ENCODE measurements at regions not wholly inside any gene's neighbourhood (a gene's known extent, or its start where the extent isn't known, plus 50 kb on each side); places are given as distances from the start of the nearest gene placed in this dataset.

DNA sequence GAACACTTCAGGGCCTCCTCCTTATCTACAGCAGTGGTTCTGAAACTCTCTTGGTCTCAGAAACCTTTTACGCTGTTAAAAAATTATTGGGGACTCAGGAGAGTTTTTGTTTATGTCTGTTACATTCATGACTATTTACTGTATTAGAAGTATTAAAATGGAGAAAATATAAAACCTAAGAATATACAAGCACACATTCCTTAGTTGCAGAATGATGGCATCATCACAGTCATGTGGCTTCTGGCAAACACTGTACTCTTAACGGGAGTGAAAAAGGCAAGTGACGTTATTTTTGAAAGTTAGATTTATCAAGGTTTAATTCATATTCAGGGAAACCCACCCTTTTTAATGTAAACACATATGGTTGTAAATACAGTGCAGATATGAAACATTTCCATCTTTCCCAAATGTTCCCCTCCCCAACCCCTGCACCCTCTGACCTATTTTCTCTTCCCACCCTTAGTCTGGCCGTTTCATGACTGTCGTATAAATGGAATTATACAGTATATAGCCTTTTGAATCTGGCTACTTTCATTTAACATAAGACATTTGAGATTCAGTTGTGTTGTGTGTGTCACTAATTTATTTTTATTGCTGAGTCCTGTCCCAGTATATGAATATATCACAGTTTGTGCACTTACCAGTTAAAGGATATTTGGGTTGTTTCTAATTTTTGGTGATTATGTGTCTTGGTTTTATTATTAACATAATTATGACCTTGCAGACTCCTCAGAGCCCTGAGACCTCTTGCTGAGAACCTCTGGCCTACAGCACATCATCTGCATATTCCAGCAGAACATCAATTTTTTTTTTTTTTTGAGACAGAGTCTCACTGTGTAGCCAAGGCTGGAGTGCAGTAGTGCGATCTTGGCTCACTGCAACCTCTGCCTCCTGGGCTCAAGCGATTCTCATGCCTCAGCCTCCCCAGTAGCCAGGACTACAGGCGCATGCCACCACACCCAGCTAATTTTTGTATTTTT, 457.0 kb downstream of the PCNX1 start:
- DNase-seq: no peak

DNA sequence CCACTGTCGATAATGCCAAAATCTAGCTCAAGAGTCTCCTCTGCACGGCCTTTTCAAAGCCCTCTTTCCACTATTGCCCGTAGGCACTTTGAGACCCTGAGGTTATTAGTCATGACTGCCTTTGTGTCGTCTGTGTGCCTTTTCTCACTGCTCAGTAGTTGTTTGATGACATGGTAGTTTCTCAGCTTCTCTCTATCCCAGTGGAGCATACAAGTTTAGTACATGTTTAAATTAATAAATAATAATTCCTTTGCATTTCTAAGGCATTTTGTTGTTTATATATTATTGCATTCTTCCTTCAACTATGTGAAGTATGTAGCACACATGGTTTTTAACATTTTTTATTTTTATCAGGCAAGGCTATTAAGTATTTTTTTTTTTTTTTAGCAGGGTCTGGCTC, 458.1 kb downstream of the PCNX1 start:
- DNase-seq: no peak

DNA sequence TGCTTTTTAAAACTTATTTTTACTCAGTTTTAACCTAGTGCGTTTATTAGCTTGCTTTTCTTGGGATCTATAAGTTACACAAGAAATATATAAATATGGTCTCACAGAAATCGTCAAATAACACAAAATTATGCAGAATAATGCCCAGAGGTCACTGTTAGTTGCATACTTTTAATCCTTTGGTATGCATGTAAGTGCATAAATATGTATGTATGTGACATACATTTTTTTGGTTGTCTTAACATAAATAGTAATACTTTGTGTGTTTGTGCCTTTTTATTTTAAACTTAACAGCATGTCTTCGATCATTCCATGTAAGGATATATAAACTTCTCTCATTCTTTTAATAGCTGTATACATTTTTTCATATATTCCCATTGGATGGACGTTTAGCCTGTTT, 459.6 kb downstream of the PCNX1 start:
- no peak for DNase-seq

DNA sequence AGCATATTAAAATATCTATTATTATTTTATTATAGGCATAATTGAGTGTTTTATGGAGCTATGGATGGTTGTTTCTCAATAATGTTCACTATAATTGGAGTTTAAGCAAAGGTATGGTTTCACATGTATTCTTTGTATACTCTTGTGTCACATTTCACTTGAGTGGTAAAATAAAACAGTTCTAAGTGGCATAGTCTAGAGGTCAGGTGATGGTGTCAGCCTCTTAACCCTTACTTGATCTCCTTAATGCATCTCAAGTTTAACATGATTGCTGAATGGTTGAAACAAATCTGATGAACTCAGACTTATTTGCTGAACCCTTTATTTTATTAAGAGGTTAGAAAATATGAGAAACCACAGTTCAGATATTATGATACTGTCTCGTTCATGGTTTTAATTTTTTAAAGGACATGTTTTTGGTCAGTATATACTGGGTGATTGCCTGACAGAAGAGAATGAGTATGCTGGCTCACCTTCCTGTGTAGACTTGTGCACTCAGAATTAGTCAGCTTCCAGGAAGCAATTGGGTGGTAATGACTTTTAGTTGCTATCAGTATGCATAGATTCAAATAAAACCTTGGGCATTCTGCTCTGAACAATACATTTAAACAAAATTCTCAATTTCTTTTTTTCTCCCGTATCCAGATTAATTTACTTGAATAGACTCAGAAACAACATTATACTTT, 464.6 kb downstream of the PCNX1 start:
- peak in 1 of 2 experiments; percentile 25 for DNase-seq

DNA sequence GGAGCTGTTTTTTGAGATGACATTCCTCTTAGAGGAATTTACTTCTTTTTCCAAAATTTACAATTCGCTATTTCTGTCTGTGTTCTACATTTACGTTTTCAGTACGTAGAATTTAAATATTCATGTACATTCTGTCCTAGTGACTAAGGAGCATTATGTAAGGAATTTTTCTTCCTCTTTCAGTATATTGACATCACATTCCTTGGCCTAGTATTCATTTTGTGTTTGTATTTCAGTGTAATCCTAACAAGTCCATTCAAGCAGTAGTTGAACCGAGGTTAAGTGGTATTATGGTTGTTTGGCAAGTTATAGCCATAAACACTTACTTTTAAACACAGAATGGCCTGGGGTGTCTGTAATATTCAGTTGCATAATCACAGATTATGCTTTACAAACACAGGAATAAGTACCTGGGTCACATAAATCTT, 465.2 kb downstream of the PCNX1 start:
- no peak for DNase-seq

DNA sequence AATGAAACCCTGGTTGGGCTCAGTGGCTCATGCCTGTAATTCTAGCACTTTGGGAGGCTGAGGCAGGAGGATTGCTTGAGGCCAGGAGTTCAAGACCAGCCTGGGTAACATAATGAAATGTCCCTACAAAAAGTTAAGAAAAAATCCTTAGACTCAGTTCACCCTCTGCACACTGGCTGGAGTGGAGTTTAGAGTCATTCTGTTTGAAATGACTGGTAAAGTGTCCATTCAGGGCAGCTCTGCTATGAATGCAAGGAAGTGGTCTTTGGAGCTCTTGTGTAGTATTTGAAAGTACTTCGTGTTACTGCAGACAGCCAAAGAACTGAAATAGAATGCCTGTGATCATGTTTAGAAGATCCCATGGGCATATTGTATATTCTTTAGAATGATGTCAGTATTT, 466.5 kb downstream of the PCNX1 start:
- DNase-seq: no peak

DNA sequence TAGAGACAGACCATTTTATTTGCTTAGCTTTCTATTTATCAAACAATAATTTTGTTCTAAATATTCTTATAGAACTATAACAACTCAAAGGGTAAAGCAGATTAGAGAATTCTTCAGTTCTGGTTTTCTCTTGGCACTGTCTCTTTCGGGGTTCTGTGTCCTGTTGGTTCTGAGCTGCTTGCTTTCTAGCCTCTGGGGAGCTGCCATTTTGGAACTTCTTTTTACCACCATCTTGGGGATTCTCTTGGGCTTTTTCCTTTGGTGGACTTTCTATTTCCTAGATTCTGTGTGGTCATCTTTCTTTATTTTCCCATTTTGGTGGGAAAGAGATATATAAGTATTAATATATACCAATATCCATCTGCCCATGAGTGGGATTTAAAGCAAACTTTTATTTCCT, 467.7 kb downstream of the PCNX1 start:
- no peak for DNase-seq

DNA sequence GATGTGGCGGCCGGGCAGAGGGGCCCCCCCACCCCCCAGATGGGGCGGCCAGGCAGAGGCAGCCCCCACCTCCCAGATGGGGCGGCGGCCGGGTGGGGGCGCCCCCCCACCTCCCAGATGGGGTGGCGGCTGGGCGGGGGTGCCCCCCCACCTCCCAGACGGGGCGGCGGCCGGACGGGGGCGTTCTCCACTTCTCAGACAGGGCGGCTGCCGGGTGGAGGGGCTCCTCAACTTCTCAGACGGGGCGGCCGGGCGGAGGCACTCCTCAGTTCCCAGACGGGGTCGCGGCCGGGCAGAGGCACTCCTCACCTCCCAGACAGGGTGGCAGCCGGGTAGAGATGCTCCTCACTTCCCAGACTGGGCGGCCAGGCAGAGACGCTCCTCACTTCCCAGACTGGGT, 469.8 kb downstream of the PCNX1 start:
- DNase-seq: no peak

DNA sequence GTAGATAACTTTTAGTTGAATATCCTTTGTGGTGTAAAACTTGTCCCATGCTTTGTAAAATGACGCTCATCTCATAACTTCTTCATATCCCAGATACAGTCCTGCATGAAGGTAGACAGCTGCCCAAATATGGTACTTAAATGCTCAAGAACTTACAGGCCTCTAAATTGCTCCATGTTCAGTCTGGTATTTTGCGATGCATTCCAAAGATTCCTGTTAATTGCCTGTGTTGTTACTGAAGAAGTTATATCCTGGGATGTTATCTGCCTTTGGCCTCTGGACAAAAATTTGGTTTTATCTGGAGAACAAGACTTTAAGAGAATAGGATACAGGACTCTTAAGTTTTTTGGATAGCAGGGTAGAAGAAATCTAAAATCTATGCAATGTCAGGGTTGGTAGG, 473.0 kb downstream of the PCNX1 start:
- DNase-seq: no peak

DNA sequence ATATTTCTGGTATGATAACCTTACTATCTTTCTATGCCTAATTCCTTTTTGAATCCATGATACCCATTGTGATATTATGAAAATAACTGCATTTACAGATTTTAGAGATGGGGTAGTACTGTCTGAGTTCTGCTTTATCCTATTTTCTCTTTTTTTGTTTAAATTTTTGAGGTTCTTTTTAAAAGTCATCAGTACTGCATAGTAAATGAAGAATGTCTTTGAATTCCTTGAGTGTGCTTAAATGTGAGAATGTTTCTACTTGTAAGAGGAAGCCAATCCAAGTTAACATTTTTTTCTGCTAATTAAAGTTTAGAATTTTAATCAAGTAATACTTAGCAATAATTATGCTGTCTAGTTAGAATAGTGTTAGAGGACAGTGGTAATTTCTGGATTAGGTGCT, 474.6 kb downstream of the PCNX1 start:
- no peak for DNase-seq

DNA sequence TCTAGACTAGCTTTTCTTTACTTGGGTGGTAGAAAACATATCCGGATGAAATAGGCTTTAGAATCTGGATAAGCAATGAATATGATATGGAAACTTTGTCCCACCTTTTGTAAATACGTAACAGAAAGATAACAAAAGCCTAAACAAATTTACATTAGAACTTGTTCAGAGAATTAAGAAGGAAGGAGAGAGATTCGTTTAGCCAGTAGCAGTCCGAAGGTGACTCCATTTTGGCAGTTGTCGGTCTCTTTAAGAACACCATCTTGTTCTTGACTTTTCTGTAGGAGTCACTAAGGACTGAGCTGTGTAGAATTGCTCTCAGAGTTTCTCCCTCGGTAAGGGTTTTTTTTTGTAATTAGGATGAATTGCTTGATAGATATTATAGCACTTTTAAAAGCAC, 475.1 kb downstream of the PCNX1 start:
- no peak for DNase-seq

DNA sequence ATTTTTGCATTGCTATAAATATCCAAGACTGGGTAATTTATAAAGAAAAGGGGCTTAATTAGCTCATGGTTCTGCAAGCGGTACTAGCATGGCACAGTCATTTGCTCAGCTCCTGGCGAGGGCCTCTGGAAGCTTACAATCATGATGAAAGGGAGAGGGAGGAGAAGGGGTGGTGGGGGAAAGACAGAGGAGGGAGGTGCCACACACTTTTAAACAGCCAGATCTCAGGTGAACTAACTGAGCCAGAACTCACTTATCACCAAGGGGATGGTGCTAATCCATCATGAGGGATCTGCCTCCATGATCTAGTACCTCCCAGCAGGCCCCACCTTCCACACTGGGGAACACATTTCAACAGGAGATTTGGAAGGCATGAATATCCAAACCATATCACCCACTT, 476.3 kb downstream of the PCNX1 start:
- no peak for DNase-seq

DNA sequence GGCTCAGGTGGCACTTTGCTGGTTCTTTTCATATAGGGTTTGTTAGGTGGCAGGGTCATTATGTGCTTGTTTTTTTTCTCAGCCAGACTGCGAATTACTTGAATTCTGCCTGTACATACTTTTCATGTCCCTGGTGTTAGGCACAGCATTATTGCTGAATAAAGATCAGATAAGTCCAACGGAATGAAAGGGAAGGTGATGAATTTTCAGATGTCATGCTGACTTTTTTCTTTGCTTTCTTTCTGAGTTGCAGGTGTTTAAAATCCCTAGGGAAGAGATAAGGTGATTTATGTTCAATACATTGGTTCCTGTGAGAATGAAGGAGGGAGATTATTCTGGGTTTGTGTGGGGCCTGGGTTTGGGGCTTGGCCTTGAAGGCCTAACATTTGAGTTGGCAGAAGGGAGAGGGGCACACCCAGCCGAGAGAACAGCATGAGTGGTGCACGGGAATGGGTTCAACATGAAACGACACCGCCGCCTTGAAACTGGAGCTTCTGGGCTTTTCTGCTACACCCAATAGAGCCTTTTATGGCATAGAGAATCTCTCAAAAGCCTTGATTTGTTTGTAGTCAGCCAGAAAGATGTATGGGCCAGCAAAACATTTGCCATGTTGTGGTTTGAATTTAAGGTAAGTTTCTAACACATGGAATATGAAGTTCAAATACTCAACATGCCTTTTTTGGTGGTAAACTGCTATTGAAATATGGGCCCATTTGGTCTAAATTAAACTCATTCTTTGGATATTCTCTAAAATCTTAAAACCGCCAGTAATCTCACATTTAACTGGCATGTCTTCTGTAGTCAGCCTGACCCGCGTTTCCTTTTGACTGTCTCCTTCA, 477.0 kb downstream of the PCNX1 start:
- DNase-seq: no peak

DNA sequence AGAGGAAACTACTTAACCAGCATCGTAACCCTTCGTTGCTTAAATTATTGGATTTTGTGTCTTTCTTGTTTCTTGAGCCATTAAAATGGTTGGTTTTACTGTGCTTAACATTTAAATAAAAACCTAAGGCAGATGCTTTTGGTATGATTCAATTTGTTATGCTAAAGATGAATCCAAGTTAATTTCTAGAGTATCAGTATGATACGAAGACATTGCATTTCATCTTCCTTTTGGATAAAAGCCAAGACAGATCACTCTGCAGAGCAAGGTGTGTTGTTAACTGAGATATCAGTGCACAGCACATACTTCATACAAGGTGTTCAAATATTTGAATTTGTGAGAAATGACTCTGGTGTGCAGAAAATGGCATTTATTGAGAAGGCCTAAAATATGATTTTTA, 480.5 kb downstream of the PCNX1 start:
- no peak for DNase-seq

DNA sequence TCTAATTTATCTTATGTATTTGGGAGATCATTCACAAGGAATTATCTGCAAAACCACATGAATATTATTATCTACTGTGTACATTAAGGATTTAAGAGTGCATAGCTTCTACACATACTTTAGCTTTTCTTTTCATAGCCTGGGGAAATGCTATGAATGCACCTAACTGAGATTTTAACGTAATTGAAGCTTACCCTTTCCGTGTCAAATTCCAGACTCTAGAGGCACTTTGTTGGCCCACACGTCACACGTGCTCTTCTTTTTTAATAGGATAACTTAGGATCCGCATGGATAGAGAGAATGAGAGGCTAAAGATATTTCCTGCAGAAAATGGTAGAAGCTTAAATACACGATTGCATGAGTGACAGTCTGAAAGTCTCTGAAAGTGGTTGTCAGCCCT, 481.1 kb downstream of the PCNX1 start:
- DNase-seq: no peak

DNA sequence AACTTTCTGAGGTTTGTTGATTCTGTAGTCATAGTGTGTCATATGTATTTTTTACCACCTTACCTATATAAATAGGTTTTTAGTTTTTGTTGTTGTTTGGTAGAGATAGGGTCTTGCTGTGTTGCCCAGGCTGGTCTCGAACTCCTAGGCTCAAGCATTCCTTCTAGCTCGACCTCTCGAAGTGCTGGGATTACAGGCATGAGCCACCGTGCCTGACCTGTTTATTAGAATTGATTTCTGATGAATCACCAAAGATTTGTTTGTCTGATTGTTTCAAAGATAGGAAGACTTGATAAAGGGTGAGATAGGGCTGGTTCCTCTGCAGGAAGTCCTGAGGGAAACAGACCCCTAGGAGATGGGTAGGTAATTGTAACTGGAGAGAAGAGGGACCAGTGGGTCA, 481.6 kb downstream of the PCNX1 start:
- DNase-seq: no peak

DNA sequence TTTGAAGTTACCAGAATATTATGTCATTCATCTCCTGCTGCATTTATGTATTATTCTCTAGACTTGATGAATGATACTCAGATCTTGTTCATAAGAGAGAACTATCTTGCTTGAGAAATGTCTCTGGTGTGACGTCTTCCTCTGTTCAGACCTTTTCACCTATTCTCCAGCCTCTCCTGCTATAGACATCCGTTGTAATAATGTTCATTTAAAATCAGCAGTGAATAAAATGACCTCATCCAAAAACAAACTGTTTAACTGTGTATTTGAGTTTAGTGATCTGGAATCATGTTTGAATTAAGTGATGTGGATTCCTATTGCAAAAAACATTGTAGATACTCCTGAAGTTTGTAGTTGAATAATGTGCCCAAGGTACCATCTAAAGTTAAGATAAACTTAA, 487.1 kb downstream of the PCNX1 start:
- DNase-seq: no peak

DNA sequence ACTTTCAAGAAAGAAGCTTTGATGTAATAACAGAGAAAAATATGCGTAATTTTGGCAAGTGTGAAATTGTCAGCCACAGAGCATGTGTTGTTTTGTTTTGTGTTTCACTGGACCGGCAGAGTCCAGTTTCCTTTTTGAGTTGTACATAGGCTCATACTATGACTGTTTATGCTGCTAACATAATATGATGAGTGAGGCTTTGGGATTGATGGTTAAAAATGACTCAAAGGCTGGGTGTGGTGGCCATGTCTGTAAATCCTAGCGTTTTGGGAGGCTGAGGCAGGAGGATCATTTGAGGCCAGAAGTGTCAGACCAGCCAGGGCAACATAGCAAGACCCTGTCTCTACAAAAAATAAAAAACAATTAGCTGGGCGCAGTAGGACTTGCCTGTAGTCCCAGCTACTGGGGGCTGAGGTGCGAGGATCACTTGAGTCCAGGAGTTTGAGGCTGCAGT, 487.9 kb downstream of the PCNX1 start:
- no peak for DNase-seq

DNA sequence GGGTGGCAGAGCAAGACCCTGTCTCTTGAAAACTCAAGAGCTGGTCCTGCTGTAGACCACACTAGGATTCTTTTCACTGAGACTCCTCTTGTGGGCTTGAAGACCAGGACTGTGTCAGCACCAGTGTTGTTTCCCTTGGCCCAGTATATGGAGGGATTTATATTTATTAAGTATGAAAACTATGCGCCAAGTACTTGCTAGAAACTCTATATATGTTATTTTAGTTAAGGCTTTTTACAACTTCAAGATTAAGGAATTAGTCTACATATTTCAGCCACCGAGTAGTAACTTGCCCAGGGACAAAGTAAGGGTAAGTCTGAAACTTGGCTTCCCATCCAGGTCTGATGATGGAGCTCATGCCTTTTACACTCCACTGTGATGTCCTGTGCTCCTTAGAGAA, 488.4 kb downstream of the PCNX1 start:
- no peak for DNase-seq

DNA sequence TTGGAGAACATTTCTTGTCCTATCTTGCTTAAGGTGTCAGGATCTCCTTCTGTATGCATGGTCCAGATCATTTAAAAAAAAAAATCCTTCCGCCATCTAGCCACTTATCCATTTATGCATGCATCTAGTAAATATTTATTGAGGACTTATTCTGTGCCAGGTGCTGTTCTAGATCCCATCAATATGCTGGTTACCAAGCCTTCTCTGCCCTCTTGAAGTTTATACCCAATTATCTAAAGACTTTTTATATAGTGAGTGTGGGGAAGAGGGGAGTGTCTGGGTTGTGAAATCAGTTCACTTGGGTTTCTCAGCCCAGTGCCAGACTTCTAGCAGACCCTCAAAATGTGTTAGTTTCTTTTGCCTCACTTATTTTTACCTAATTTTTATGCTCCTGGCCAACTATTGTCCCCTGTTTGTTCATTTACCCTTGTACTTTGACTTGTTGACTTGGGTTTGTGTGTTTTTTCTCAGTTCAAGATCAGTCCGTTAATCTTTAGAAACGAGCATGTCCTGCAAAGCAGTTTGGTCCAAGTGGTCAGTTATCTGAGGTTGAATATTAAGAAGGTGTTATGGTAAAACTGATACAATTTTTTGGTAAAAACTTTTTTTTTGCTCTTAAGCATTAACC, 488.9 kb downstream of the PCNX1 start:
- no peak for DNase-seq

DNA sequence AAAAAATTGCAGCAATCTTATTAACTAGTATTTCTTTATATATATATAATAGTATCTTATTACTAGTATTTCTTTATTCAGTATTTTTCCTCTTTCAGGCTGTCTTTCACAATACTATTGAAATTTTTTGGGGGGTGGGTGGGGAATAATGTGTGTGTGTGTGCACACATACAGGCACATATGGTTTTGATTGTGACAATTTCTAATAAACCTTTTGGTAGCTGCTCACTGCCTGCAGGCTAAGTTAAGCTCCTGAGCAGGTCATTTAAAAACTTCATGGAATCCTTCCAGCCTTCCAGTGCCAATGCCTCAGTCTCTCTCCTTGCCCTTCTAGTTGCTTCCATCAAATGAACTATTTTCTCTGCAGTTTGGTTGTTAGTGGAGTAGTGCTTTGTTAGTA, 490.1 kb downstream of the PCNX1 start:
- DNase-seq: no peak

DNA sequence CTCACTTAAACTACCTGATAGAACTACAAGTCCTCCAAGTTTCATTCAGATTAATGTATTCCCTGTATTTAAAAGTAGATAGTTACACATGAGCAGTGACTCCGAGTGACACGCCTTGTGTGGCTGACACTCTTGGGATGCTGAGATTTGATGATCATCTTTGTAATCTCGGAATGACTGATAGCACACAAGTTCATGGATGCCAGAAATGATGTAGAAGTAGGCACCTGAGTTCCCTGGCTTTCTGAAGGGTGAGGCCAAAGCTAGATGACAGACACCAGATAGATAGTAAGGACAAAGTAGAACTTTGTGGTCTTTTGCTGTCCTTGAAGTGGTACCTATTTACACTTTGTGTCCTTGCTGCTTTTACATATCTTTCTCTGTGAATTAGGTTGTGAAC, 491.2 kb downstream of the PCNX1 start:
- no peak for DNase-seq

DNA sequence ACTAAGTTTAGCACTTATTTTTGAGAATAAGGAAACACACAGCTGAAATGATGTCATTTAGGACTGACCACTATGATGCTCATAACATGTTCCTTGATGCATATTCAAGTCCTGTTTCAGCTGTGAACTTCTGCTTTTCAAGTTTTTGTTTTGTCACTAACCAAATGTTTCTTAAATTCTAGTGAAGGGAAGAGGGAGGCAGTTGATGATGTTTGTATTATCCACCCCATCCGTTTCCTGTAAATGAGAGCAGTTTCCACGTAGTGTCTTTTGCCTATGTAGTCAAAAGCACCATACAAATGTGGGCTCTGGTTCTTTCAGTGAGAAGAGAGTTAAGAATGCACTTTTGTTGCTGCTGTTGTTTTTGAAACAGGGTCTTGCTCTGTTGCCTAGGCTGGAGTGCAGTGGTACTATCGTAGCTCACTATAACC, 491.8 kb downstream of the PCNX1 start:
- DNase-seq: no peak
